ENCODE measurements at regions not wholly inside any gene's neighbourhood (a gene's known extent, or its start where the extent isn't known, plus 50 kb on each side); places are given as distances from the start of the nearest gene placed in this dataset.

DNA sequence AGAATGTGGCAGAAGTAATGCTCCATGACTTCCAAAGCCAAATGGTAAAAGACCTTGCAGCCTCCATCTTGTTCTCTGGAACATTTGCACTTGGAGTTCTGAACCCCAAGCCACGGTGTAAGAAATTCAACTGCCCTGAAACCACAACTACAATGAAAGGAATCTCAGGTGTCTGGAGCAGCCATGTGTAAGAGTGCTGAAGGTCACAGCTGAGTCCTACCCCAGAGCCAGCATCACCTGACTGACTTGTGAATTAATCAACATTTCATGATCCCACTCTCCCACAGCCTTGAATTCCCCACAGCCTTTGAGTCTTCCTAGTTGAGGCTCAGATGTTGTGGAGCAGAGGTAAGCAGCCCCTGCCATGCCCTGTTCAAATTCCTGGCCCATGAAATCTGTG lies 192.8 kb upstream of the CAMK1G start:
- TF ChIP-seq, protein P1, sequence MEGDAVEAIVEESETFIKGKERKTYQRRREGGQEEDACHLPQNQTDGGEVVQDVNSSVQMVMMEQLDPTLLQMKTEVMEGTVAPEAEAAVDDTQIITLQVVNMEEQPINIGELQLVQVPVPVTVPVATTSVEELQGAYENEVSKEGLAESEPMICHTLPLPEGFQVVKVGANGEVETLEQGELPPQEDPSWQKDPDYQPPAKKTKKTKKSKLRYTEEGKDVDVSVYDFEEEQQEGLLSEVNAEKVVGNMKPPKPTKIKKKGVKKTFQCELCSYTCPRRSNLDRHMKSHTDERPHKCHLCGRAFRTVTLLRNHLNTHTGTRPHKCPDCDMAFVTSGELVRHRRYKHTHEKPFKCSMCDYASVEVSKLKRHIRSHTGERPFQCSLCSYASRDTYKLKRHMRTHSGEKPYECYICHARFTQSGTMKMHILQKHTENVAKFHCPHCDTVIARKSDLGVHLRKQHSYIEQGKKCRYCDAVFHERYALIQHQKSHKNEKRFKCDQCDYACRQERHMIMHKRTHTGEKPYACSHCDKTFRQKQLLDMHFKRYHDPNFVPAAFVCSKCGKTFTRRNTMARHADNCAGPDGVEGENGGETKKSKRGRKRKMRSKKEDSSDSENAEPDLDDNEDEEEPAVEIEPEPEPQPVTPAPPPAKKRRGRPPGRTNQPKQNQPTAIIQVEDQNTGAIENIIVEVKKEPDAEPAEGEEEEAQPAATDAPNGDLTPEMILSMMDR (IDR thresholded peaks at IDR 0.05; ENCODE audit: insufficient read depth, low read depth, low read length), result no peak
- no peak for TF ChIP-seq EZH2 (IDR thresholded peaks at IDR 0.05; ENCODE audit: insufficient read depth, low read length)
